ENCODE measurements at regions not wholly inside any gene's neighbourhood (a gene's known extent, or its start where the extent isn't known, plus 50 kb on each side); places are given as distances from the start of the nearest gene placed in this dataset.

DNA sequence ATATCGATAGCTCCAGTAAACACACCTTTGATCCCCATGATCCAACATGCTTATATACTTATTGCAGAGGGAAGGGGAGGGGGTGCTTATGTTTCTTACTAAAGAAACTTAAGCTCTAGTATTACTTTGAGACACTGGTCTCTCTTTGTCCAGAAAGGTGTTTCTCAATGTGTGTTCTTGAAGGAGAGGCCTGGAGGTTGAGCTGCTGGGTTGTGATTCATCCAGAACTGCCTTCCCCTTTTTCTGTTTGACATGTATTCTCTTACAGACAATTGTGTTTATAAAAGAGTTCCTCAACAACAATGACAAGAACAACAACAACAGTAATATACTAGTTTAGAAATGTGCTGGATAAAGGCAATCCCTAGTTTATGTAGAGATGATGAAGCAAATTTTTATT is 516.0 kb upstream of the FAM98A start:
- TF ChIP-seq, protein P1, sequence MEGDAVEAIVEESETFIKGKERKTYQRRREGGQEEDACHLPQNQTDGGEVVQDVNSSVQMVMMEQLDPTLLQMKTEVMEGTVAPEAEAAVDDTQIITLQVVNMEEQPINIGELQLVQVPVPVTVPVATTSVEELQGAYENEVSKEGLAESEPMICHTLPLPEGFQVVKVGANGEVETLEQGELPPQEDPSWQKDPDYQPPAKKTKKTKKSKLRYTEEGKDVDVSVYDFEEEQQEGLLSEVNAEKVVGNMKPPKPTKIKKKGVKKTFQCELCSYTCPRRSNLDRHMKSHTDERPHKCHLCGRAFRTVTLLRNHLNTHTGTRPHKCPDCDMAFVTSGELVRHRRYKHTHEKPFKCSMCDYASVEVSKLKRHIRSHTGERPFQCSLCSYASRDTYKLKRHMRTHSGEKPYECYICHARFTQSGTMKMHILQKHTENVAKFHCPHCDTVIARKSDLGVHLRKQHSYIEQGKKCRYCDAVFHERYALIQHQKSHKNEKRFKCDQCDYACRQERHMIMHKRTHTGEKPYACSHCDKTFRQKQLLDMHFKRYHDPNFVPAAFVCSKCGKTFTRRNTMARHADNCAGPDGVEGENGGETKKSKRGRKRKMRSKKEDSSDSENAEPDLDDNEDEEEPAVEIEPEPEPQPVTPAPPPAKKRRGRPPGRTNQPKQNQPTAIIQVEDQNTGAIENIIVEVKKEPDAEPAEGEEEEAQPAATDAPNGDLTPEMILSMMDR (IDR thresholded peaks at IDR 0.05; ENCODE audit: control extremely low read depth, extremely low read depth) = no peak
- 77 to 88% methylated on average over 1 of the region's 1 CpG for WGBS, 2 donors
- Histone ChIP-seq H3K9ac (ENCODE audit: insufficient read depth in 1 of 2, low read length in 2 of 2) (no peak overlapping the region), H3K9me3 (ENCODE audit: control insufficient read depth in 4 of 4, insufficient read depth in 3 of 4, low read length in 3 of 4) (no peaks in the 10 kb centered on the region), H3K27me3 (ENCODE audit: control insufficient read depth in 3 of 3, insufficient read depth in 3 of 3, low read length in 2 of 3) (no peaks in the 10 kb centered on the region), H3K36me3 (ENCODE audit: control insufficient read depth in 4 of 4, insufficient read depth in 4 of 4, low read length in 4 of 4) (no peaks in the 10 kb centered on the region), H3K4me3 (no peak overlapping the region), H3K27ac (ENCODE audit: low read depth in 1 of 2, low read length in 1 of 2) (no peak overlapping the region), H3K4me1 (ENCODE audit: control insufficient read depth in 5 of 5, insufficient read depth in 5 of 5, low read length in 5 of 5) (no peaks in the 10 kb centered on the region)
- ATAC-seq (ENCODE audit: insufficient read depth, low FRiP score) (no peak), DNase-seq (no peak)

DNA sequence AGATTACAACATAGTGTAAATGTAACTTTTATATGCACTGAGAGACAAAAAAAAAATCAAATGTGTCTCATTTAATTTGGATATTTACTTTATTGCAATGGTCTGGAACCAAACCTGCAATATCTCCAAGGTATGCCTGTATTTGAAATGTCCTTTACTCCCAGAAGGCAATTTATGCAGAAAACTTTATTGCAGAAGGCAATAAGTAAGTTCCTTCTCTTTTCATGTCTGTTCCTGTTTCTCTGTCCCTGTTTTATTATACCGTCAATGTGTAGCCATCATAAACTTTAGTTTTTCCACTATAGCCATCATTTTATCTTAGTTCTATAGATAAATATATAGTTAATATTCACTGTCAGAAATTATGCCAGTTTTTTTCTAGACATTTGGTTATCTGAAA is 513.1 kb upstream of the FAM98A start:
- ATAC-seq (ENCODE audit: insufficient read depth, low FRiP score) (no peak), DNase-seq (no peak)
- no peak overlapping the region for H3K27ac ChIP-seq (ENCODE audit: low read depth in 1 of 2, low read length in 1 of 2)
- H3K4me1 ChIP-seq (ENCODE audit: control insufficient read depth in 5 of 5, insufficient read depth in 5 of 5, low read length in 5 of 5) = no peaks in the 10 kb centered on the region
- WGBS, 2 donors = 45 to 58% methylated on average over 1 of the region's 1 CpG
- H3K9ac ChIP-seq (ENCODE audit: insufficient read depth in 1 of 2, low read length in 2 of 2) = no peak overlapping the region
- H3K36me3 ChIP-seq (ENCODE audit: control insufficient read depth in 4 of 4, insufficient read depth in 4 of 4, low read length in 4 of 4) = no peaks in the 10 kb centered on the region
- no peaks in the 10 kb centered on the region for H3K9me3 ChIP-seq (ENCODE audit: control insufficient read depth in 4 of 4, insufficient read depth in 3 of 4, low read length in 3 of 4)
- no peak overlapping the region for H3K4me3 ChIP-seq
- TF ChIP-seq, protein P1 (IDR thresholded peaks at IDR 0.05; ENCODE audit: control extremely low read depth, extremely low read depth) = no peak
- no peaks in the 10 kb centered on the region for H3K27me3 ChIP-seq (ENCODE audit: control insufficient read depth in 3 of 3, insufficient read depth in 3 of 3, low read length in 2 of 3)

DNA sequence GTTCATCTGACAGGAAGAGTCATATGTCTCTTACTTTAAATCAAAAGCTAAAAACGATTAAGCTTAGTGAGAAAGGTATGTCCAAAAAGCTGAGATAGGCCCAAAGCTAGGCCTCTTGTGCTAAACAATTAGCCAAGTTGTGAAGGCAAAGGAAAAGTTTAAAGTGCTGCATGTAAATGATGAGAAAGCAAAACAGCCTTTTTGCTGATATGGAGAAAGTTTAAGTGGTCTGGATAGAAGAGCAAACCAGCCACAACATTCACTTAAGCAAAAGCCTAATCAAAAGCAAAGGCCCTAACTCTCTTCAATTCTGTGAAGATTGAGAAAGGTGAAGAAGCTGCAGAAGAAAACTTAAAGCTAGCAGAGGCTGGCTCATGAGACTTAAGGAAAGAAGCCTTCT is 511.3 kb upstream of the FAM98A start:
- Histone ChIP-seq H3K4me1 (ENCODE audit: control insufficient read depth in 5 of 5, insufficient read depth in 5 of 5, low read length in 5 of 5) (no peaks in the 10 kb centered on the region), H3K9ac (ENCODE audit: insufficient read depth in 1 of 2, low read length in 2 of 2) (no peak overlapping the region), H3K9me3 (ENCODE audit: control insufficient read depth in 4 of 4, insufficient read depth in 3 of 4, low read length in 3 of 4) (no peaks in the 10 kb centered on the region), H3K27me3 (ENCODE audit: control insufficient read depth in 3 of 3, insufficient read depth in 3 of 3, low read length in 2 of 3) (no peaks in the 10 kb centered on the region), H3K27ac (ENCODE audit: low read depth in 1 of 2, low read length in 1 of 2) (no peak overlapping the region), H3K4me3 (no peak overlapping the region), H3K36me3 (ENCODE audit: control insufficient read depth in 4 of 4, insufficient read depth in 4 of 4, low read length in 4 of 4) (no peaks in the 10 kb centered on the region)
- TF ChIP-seq, protein P1 (IDR thresholded peaks at IDR 0.05; ENCODE audit: control extremely low read depth, extremely low read depth) = no peak
- DNase-seq (no peak), ATAC-seq (ENCODE audit: insufficient read depth, low FRiP score) (no peak)
- WGBS, 2 donors = 76 to 84% methylated on average over 1 of the region's 1 CpG

DNA sequence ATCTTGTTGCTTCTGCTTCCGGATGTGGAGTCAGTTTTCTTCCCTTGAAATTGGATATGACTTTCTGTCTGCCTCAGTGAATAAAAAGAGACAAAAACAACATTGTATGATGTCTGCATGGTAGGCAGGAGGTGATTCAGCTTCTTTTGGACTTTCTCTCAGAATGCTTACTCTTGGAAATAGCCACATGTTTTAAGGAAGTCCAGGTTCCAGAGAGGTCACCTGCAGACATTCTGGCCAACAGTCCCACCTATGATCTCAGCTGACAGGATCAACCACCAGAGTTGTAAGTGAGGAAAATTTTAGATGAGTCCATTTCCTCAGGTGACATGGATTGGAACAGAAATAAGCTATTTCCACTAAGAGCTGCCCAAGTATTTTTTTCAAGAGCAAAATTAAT is 508.7 kb upstream of the FAM98A start:
- no peak overlapping the region for H3K4me3 ChIP-seq
- no peaks in the 10 kb centered on the region for H3K27me3 ChIP-seq (ENCODE audit: control insufficient read depth in 3 of 3, insufficient read depth in 3 of 3, low read length in 2 of 3)
- H3K36me3 ChIP-seq (ENCODE audit: control insufficient read depth in 4 of 4, insufficient read depth in 4 of 4, low read length in 4 of 4) = no peaks in the 10 kb centered on the region
- TF ChIP-seq, protein P1 (IDR thresholded peaks at IDR 0.05; ENCODE audit: control extremely low read depth, extremely low read depth) = no peak
- H3K9ac ChIP-seq (ENCODE audit: insufficient read depth in 1 of 2, low read length in 2 of 2) = no peak overlapping the region
- DNase-seq (peak in 1 of 3 donors; percentile 4), ATAC-seq (ENCODE audit: insufficient read depth, low FRiP score) (no peak)
- H3K27ac ChIP-seq (ENCODE audit: low read depth in 1 of 2, low read length in 1 of 2) = no peak overlapping the region
- no peaks in the 10 kb centered on the region for H3K4me1 ChIP-seq (ENCODE audit: control insufficient read depth in 5 of 5, insufficient read depth in 5 of 5, low read length in 5 of 5)
- WGBS, 2 donors = 87 to 94% methylated on average over 1 of the region's 1 CpG
- H3K9me3 ChIP-seq (ENCODE audit: control insufficient read depth in 4 of 4, insufficient read depth in 3 of 4, low read length in 3 of 4) = no peaks in the 10 kb centered on the region

All from lung (tissue), 11 donors.